ENCODE measurements at regions not wholly inside any gene's neighbourhood (a gene's known extent, or its start where the extent isn't known, plus 50 kb on each side); places are given as distances from the start of the nearest gene placed in this dataset.

DNA sequence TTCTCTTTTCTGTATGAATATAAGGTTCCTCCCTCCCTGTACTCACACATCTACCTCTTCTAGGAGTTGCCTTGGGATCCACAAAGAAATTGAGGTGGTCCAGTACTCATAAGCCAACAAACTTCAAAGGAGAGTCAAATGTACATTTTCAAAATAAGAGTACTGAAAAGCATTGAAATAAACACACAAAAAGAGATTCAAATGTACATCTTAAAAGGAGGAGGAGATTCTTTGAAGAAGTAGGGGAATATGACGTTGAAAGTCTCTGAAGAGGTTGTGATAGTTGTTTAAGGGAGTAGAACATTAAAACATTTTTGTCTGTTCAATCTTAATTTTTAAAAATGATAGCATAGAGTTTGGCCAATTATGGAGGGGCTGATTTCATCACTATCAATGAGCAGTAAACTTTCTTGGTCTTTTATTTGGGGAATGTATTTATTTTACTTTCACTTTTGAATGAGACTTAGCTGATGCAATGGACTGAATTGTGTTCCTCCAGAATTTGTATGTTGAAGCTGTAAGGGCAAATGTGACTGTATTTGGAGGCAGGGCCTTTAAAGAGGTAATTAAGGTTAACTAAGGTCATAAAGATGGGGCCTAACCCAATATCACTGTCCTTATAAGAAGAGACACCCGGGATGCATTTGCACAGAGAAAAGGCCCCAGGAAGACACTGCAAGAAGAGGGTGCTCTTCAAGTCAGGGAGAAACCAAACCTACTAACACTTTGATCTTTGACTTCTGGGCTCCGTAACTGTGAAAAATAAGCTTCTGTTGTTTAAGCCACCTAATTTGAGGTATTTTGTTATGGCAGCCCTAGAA, 226.3 kb upstream of the PGRMC2 start:
- Histone ChIP-seq H3K27ac (peak overlapping the region in 1 of 12 donors; percentile 2), H3K27me3 (no peaks in the 10 kb centered on the region), H3K4me1 (peaks cover 0 to 31% (median 14%) of the 10 kb centered on the region in 12 donors), H3K4me3 (no peak overlapping the region), H3K36me3 (no peaks in the 10 kb centered on the region), H3K9me3 (peaks cover 0 to 4% (median 0%) of the 10 kb centered on the region in 12 donors)
- no peak for TF ChIP-seq CTCF (IDR thresholded peaks at IDR 0.05)
- TF ChIP-seq POLR2A (IDR thresholded peaks at IDR 0.05) = no peak
- ATAC-seq (no peak), DNase-seq (no peak)
- WGBS, 4 donors = 87 to 97% (median 90%) methylated on average over 3 of the region's 3 CpGs
- intact Hi-C loops (cut with DNase I) = no loop called here

GRCh38 chr4:128512767-128513322, 225.2 kb upstream of the PGRMC2 start:
- DNase-seq (no peak), ATAC-seq (no peak)
- no peaks in the 10 kb centered on the region for H3K36me3 ChIP-seq
- no peaks in the 10 kb centered on the region for H3K27me3 ChIP-seq
- no peak overlapping the region for H3K27ac ChIP-seq
- TF ChIP-seq CTCF (IDR thresholded peaks at IDR 0.05) (no peak), POLR2A (IDR thresholded peaks at IDR 0.05) (no peak)
- no peak overlapping the region for H3K4me3 ChIP-seq
- peaks cover 0 to 4% (median 0%) of the 10 kb centered on the region in 12 donors for H3K9me3 ChIP-seq
- peaks cover 0 to 25% (median 8%) of the 10 kb centered on the region in 12 donors for H3K4me1 ChIP-seq
- intact Hi-C loops (cut with DNase I) = no loop called here

DNA sequence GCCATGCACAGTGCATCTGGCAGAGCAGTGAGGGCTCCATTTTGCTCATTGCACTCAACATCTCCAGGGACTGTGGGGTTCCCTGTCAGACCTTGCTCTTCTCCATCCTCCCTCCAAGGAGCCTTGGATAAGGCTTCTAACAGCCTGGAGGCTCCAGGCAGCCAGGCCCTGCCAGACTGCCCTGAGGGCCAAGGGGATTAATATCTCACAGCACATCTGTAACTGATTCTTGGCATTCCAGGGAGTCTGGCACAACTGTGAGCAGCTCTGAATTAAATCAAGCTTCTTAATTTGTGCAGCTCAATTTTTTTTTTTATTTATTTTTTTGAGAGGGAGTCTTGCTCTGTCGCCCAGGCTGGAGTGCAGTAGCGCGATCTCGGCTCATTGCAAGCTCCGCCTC, 224.5 kb upstream of the PGRMC2 start:
- no peak for ATAC-seq
- Histone ChIP-seq H3K36me3 (no peaks in the 10 kb centered on the region), H3K4me1 (peaks cover 0 to 19% (median 2%) of the 10 kb centered on the region in 12 donors), H3K9me3 (peaks cover 0 to 4% (median 0%) of the 10 kb centered on the region in 12 donors), H3K4me3 (no peak overlapping the region), H3K27ac (no peak overlapping the region), H3K27me3 (no peaks in the 10 kb centered on the region)
- intact Hi-C loops (cut with DNase I) = no loop called here
- TF ChIP-seq CTCF (IDR thresholded peaks at IDR 0.05) (no peak), POLR2A (IDR thresholded peaks at IDR 0.05) (no peak)
- DNase-seq = no peak
- 89 to 99% (median 97%) methylated on average over 5 of the region's 5 CpGs for WGBS, 4 donors

- Histone ChIP-seq H3K36me3 (no peaks in the 10 kb centered on the region), H3K9me3 (peaks cover 0 to 4% (median 0%) of the 10 kb centered on the region in 12 donors), H3K27me3 (no peaks in the 10 kb centered on the region), H3K4me1 (peaks cover 0 to 11% (median 0%) of the 10 kb centered on the region in 12 donors), H3K27ac (no peak overlapping the region), H3K4me3 (no peak overlapping the region)
- TF ChIP-seq CTCF (IDR thresholded peaks at IDR 0.05) (no peak), POLR2A (IDR thresholded peaks at IDR 0.05) (no peak)
- DNase-seq (no peak), ATAC-seq (no peak)
- 69 to 91% (median 81%) methylated on average over 2 of the region's 2 CpGs for WGBS, 4 donors
- intact Hi-C loops (cut with DNase I) = no loop called here
These were observed 223.2 kb upstream of the PGRMC2 start for GRCh38 chr4:128510850-128511249.

All from heart left ventricle (tissue), 16 donors.